GM12873 (cell line): ENCODE measurements at regions not wholly inside any gene's neighbourhood (a gene's known extent, or its start where the extent isn't known, plus 50 kb on each side); places are given as distances from the start of the nearest gene placed in this dataset.

ENCODE experiments used
- CTCF ChIP-seq: IDR thresholded peaks from 2 replicates; pipeline ENCODE4 v1.5.1; 2012; ENCODE audit warnings: low read depth, mild to moderate bottlenecking, moderate library complexity, low read length, control low read depth; ENCODE audit not compliant: insufficient read depth; ENCODE audit errors: missing control alignments

GRCh38 chr2:180872255-180872654, 108.2 kb upstream of the UBE2E3 start:
- TF ChIP-seq CTCF = no peak

- TF ChIP-seq CTCF = no peak
Measured at GRCh38 chr2:180871649-180872048, 108.8 kb upstream of the UBE2E3 start.

GRCh38 chr2:180849851-180850250, 130.6 kb upstream of the UBE2E3 start:
- TF ChIP-seq CTCF = no peak

- no peak for TF ChIP-seq CTCF
Measured at GRCh38 chr2:180848393-180848792, 132.0 kb upstream of the UBE2E3 start.

GRCh38 chr2:180846756-180847472, 133.5 kb upstream of the UBE2E3 start:
- no peak for TF ChIP-seq CTCF

- TF ChIP-seq CTCF = no peak
Measured at GRCh38 chr2:180842461-180842860, 137.9 kb upstream of the UBE2E3 start.

- no peak for TF ChIP-seq CTCF
Measured at GRCh38 chr2:180840641-180841040, 139.8 kb upstream of the UBE2E3 start.
